ENCODE measurements at regions not wholly inside any gene's neighbourhood (a gene's known extent, or its start where the extent isn't known, plus 50 kb on each side); places are given as distances from the start of the nearest gene placed in this dataset.
"Not testable (repeated sequence)": the region's sequence is repeated elsewhere in the genome, so short reads cannot be mapped to it uniquely, and the experiment has no call there.

DNA sequence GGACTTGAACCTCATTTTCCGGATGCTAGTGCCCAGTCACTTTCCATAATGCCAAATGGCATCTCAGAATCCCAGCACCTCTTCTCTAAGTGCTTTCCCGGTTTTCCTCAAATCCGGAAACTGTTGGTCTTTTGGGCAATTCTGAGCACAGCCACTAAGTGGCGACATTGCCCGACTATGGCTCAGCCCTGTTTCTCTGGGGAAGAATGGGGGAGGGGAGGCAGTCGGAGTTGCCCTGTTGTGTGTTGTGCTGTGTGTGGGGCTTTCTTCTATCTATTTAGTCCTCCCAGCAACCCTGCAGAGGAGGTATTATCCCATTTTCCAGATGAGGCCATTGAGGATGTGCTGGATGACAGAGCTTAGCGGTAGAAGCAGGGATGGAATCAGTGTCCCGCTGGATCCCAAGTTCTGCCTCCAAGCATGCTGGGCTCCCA is 175.0 kb downstream of the FCRL5 start:
- in situ Hi-C loops (cut with HindIII; ENCODE audit: low sequenced_read_pairs); H3K4me3 ChIP-seq (ENCODE audit: low read depth, low read length); DNase-seq (ENCODE audit: low read depth): not testable (repeated sequence)
- TF ChIP-seq, protein P1, sequence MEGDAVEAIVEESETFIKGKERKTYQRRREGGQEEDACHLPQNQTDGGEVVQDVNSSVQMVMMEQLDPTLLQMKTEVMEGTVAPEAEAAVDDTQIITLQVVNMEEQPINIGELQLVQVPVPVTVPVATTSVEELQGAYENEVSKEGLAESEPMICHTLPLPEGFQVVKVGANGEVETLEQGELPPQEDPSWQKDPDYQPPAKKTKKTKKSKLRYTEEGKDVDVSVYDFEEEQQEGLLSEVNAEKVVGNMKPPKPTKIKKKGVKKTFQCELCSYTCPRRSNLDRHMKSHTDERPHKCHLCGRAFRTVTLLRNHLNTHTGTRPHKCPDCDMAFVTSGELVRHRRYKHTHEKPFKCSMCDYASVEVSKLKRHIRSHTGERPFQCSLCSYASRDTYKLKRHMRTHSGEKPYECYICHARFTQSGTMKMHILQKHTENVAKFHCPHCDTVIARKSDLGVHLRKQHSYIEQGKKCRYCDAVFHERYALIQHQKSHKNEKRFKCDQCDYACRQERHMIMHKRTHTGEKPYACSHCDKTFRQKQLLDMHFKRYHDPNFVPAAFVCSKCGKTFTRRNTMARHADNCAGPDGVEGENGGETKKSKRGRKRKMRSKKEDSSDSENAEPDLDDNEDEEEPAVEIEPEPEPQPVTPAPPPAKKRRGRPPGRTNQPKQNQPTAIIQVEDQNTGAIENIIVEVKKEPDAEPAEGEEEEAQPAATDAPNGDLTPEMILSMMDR (IDR thresholded peaks at IDR 0.05; ENCODE audit: low read depth, low read length, missing control alignments) = peak; percentile 74

DNA sequence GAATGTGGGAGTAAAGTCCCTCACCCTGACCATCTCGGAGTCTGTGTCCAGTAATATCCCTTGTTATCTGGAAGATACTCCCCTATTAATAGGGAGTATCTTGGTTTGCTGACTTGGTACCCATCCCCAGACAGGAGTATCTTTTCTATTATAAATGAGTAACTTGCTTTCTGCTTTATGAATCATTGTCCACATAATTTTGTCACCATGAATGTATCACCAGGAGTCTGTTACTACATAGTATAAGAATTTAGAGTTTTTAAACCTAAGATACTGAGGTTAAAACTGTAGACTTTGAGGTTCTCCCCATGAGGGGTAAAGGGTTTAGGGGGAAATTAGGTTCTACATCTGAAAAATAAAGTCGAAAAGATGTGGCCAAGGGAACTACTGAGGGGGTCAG is 175.6 kb downstream of the FCRL5 start:
- in situ Hi-C loops (cut with HindIII; ENCODE audit: low sequenced_read_pairs) = no loop called here
- no peak for DNase-seq (ENCODE audit: low read depth)
- no peak overlapping the region for H3K4me3 ChIP-seq (ENCODE audit: low read depth, low read length)
- TF ChIP-seq, protein P1 (IDR thresholded peaks at IDR 0.05; ENCODE audit: low read depth, low read length, missing control alignments) = no peak

DNA sequence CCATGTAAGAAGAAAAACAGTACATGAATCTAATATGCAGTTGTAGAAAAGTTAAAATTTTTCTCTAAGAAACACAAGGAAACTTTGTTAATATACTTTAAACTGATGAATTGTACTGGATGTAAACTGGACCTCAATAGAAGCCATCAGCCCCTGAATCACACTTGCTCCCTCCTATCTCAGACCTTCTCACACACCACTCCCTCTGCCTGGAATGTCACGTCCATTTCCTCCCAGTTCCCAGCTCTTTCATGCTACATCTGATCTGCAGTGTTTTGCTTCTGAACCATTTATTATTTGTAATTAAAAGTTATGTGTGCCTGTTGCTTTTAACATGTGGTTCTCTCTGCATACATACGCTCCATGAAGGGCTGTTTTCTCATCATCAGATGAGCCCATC is 180.0 kb downstream of the FCRL5 start:
- H3K4me3 ChIP-seq (ENCODE audit: low read depth, low read length); DNase-seq (ENCODE audit: low read depth): not testable (repeated sequence)
- in situ Hi-C loops (cut with HindIII; ENCODE audit: low sequenced_read_pairs) = loop anchor here (25.0 kb wide), 1 partner anchor 115 kb away; no protein-coding TSS in a partner anchor

DNA sequence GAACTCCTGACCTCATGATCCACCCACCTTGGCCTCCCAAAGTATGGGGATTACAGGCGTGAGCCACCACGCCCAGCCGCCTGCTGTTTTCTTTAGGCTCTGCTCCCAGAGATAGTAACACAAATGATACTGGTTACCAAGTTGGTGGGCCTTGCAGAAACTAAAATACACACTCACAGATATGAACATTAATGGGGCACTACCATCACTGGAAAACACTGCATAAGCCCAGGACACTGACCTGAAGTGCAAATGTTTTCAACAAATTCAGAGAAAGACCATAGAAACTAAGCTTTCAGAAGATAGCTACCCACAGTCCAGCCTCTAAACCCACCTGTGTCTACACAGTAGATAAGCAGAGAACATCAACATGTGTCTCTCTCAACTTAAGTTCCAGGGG is 180.5 kb downstream of the FCRL5 start:
- no peak for DNase-seq (ENCODE audit: low read depth)
- in situ Hi-C loops (cut with HindIII; ENCODE audit: low sequenced_read_pairs) = loop anchor here (25.0 kb wide), 1 partner anchor 115 kb away; no protein-coding TSS in a partner anchor
- no peak overlapping the region for H3K4me3 ChIP-seq (ENCODE audit: low read depth, low read length)
- TF ChIP-seq, protein P1 (IDR thresholded peaks at IDR 0.05; ENCODE audit: low read depth, low read length, missing control alignments) = no peak

DNA sequence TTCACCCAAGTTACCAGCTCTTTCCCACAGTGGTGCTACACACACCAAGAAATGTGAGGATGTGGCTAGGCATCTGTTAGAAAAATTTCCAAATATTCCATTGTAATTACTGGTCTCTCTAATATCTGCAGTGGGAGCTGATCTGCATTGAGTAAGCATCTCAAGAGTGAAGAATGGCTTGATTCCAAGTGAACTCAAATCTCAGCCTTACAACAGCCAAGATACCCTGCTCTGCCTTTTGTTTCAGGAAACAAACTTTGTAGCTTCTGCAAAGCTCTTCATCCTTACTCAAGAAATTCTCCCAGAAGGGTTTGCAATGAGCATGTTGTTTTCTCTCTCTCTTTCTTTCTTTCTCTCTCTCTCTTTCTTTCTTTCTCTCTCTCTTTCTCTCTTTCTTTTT is 181.1 kb downstream of the FCRL5 start:
- no peak overlapping the region for H3K4me3 ChIP-seq (ENCODE audit: low read depth, low read length)
- TF ChIP-seq, protein P1 (IDR thresholded peaks at IDR 0.05; ENCODE audit: low read depth, low read length, missing control alignments) = no peak
- DNase-seq (ENCODE audit: low read depth) = no peak
- in situ Hi-C loops (cut with HindIII; ENCODE audit: low sequenced_read_pairs) = loop anchor here (25.0 kb wide), 1 partner anchor 116 kb away; no protein-coding TSS in a partner anchor

DNA sequence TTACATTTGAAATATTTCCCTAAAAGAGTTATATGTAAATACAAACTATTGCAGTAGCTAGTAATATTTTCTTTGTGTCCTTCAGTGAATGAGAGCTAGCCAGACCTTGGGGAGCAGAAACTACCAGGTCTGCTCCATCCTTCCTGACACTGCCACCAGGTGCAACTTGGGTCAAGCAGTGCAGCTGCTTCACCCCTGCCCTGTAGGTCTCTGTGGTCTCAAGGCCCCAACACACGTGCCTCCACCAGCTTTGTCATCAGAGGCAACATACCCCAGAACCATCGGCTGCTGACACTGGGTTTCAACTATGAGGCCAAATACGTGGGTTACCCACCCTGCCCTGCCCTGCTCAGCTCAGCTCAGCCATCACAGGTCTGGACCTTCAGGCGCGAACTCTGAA is 181.6 kb downstream of the FCRL5 start:
- in situ Hi-C loops (cut with HindIII; ENCODE audit: low sequenced_read_pairs) = loop anchor here (25.0 kb wide), 1 partner anchor 117 kb away; no protein-coding TSS in a partner anchor
- TF ChIP-seq, protein P1 (IDR thresholded peaks at IDR 0.05; ENCODE audit: low read depth, low read length, missing control alignments) = no peak
- H3K4me3 ChIP-seq (ENCODE audit: low read depth, low read length) = no peak overlapping the region
- no peak for DNase-seq (ENCODE audit: low read depth)

DNA sequence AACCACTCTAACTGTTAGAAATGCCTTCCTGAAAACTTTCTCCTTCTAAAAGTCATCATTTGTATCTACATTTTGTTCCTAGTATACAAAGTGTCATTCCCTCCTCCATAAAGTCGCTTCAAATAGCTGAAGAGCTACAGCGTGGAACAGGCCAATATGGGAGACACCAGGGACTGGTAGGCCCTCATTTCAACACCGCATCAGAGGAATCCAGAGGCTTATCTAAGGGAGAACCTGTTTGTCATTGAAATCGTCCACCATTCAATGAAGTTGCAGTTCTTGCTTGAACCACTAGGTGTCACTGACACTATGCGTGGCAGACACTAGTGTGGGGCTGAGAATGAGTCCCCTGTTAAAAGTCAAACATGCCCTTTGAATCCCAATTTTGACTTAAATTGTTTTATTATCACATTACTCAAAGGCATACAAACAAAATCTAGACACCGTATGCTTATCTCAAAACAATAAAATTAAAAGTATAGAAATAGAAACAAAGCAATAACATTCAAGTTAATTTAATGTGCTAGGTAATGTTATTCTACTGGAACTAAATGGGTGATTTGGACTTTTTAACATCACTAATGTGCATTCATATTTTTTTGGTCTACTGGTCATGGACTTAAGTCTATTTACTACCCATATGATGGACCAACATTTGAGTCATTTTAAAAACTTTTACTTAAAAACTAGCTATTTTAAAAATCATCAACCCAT is 182.3 kb downstream of the FCRL5 start:
- in situ Hi-C loops (cut with HindIII; ENCODE audit: low sequenced_read_pairs) = loop anchor here (25.0 kb wide), 1 partner anchor 117 kb away; no protein-coding TSS in a partner anchor
- H3K4me3 ChIP-seq (ENCODE audit: low read depth, low read length) = no peak overlapping the region
- peak; percentile 22 for DNase-seq (ENCODE audit: low read depth)
- TF ChIP-seq, protein P1 (IDR thresholded peaks at IDR 0.05; ENCODE audit: low read depth, low read length, missing control alignments) = peak; percentile 89

DNA sequence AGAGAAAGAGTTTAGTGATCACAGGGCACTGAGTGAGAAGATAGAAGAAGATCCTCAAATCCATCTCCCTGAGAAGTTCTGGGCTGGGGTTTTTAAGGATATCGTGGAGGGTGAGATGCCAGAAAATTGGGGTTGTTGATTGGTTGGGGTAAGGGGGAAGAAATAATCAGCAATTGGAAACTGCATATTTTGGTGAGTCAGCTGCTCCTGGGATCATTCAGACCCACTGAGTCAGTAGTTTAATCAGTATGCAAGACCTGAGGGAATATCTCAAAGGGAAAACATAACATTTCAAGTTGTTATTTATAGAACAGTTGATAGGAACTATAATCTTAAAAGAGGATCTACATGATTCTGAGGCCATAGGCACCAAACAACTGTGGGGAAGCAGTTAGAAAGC is 183.4 kb downstream of the FCRL5 start:
- in situ Hi-C loops (cut with HindIII; ENCODE audit: low sequenced_read_pairs) = loop anchor here (25.0 kb wide), 1 partner anchor 118 kb away; no protein-coding TSS in a partner anchor
- DNase-seq (ENCODE audit: low read depth); H3K4me3 ChIP-seq (ENCODE audit: low read depth, low read length): not testable (repeated sequence)
